ENCODE measurements at regions not wholly inside any gene's neighbourhood (a gene's known extent, or its start where the extent isn't known, plus 50 kb on each side); places are given as distances from the start of the nearest gene placed in this dataset.
"Not testable (repeated sequence)": the region's sequence is repeated elsewhere in the genome, so short reads cannot be mapped to it uniquely, and the experiment has no call there.

DNA sequence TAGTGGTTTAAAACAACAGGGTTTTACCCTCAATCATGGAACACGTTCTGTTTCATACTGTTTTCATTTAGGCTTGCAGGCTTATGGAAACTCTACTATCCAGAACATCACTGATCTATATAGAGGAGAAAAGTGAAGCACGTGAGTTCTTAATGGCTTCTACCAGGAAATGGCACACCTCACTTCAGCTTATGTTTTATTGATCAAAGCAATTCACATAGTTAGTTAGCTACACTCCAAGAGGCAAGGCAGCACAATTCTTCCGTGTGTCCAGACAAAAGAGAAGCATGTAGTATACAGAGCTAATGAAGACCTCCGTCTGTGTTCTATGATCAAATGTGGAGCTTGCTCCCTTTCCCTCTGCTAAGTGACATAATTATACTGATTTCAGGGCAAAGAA lies 353.3 kb upstream of the CD180 start:
- DNase-seq (ENCODE audit: insufficient read length): no peak
- FAIRE-seq: no peak

DNA sequence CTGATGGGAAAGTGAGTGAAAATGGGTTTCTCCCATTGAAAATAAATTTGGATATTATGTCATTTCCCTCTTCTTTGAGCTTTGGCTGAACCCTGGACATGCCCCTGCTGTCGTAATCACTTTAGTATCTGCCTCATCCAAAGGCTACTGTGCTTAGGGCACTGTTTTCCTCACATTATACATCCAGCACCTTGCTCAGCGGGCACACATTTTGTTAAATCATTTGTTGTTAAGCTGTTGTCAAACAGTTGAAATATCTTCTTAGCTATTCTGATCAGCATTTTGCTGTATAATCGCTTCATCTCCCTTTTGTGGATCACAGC lies 352.7 kb upstream of the CD180 start:
- TF ChIP-seq POLR2A (IDR thresholded peaks at IDR 0.05; ENCODE audit: low read depth, low read length) (no peak), TAF1 (IDR thresholded peaks at IDR 0.05; ENCODE audit: borderline replicate concordance, low read depth, low read length) (no peak), POLR2AphosphoS5 (IDR thresholded peaks at IDR 0.05; ENCODE audit: low read depth, low read length) (no peak)
- FAIRE-seq (no peak), DNase-seq (ENCODE audit: insufficient read length) (no peak)

More for the DNA sequence above, 353.3 kb upstream of the CD180 start:
- no peak for TF ChIP-seq POLR2AphosphoS5 (IDR thresholded peaks at IDR 0.05; ENCODE audit: low read depth, low read length)
- no peak for TF ChIP-seq POLR2A (IDR thresholded peaks at IDR 0.05; ENCODE audit: low read depth, low read length)
- TF ChIP-seq TAF1 (IDR thresholded peaks at IDR 0.05; ENCODE audit: borderline replicate concordance, low read depth, low read length): no peak

GRCh38 chr5:67548520-67549295 lies 352.1 kb upstream of the CD180 start:
- FAIRE-seq (no peak), DNase-seq (ENCODE audit: insufficient read length) (no peak)
- TF ChIP-seq TAF1 (IDR thresholded peaks at IDR 0.05; ENCODE audit: borderline replicate concordance, low read depth, low read length): no peak
- no peak for TF ChIP-seq POLR2AphosphoS5 (IDR thresholded peaks at IDR 0.05; ENCODE audit: low read depth, low read length)

DNA sequence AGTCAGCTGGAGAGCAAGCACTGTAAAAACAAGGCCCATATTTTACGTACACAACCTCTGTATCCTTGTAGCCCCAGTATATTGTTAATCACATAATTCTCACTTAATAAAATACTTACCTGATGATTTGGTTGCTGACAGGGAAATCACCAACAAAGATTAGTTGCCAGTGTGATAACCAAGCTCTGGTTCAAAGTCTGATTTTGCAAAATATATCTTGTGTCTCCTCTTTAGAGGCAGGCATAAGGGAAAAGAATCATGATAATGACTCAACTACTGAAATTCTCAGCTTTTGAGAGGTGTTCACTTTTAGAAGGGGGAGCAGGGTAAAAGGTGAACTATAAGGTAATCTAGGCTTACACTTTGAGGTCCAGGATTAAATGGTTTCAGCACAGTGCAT lies 351.1 kb upstream of the CD180 start:
- DNase-seq (ENCODE audit: insufficient read length) (no peak), FAIRE-seq (no peak)
- TF ChIP-seq POLR2AphosphoS5 (IDR thresholded peaks at IDR 0.05; ENCODE audit: low read depth, low read length): no peak
- TF ChIP-seq TAF1 (IDR thresholded peaks at IDR 0.05; ENCODE audit: borderline replicate concordance, low read depth, low read length): no peak
- TF ChIP-seq POLR2A (IDR thresholded peaks at IDR 0.05; ENCODE audit: low read depth, low read length): no peak

- DNase-seq (ENCODE audit: insufficient read length); FAIRE-seq: not testable (repeated sequence)
These were observed 348.3 kb upstream of the CD180 start for GRCh38 chr5:67544942-67545341.

DNA sequence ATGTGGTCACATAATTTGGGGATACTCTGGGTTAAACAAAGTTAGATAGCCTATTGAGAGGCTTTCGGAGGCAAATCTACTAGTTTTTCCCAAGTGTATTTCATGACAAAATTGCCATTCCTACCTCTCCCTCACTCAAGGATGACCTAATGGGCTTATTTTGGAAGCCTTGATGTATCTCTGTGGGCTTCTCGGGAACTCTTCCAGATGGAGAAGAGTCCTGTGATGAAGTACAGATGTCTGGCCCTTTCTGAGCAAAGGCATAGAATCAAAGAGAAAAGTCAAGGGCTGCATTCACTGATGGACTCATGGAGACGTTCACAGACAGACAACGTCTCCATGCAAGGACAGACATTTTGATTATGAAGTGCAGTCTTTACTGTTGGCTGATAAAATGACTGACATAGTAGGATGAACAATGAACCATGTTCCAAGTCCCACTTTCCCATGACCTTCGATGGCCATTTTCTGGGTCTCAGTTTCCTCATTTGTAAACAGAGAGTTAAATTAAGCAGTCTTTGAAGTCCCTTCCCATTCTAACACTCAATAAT lies 347.2 kb upstream of the CD180 start:
- TF ChIP-seq POLR2AphosphoS5 (IDR thresholded peaks at IDR 0.05; ENCODE audit: low read depth, low read length) (no peak), TAF1 (IDR thresholded peaks at IDR 0.05; ENCODE audit: borderline replicate concordance, low read depth, low read length) (no peak), POLR2A (IDR thresholded peaks at IDR 0.05; ENCODE audit: low read depth, low read length) (no peak)
- DNase-seq (ENCODE audit: insufficient read length) (no peak), FAIRE-seq (no peak)

DNA sequence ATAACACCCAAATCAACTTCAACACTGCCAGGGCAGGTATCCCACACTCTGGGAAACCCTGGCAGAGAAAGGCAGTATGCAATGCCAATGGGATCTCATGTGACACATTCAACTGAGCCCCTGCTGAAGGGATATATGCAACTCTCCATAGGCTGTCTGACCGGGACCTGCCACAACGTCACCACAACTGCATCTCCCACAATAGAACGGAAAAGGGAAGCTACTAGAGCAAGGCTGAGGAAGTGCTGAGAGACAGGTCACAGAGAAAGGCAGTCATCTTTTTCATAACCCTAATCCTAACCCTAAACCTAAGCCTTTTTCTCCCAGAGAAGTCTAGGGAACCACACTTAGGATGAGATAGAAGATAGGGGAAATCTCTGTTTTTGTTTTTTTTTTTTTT lies 345.9 kb upstream of the CD180 start:
- no peak for DNase-seq (ENCODE audit: insufficient read length)
- no peak for TF ChIP-seq TAF1 (IDR thresholded peaks at IDR 0.05; ENCODE audit: borderline replicate concordance, low read depth, low read length)
- FAIRE-seq: no peak

GRCh38 chr5:67541875-67542274 lies 345.3 kb upstream of the CD180 start:
- DNase-seq (ENCODE audit: insufficient read length) (no peak), FAIRE-seq (no peak)
- TF ChIP-seq POLR2AphosphoS5 (IDR thresholded peaks at IDR 0.05; ENCODE audit: low read depth, low read length) (no peak), TAF1 (IDR thresholded peaks at IDR 0.05; ENCODE audit: borderline replicate concordance, low read depth, low read length) (no peak), POLR2A (IDR thresholded peaks at IDR 0.05; ENCODE audit: low read depth, low read length) (no peak)

GRCh38 chr5:67538855-67539506 lies 342.4 kb upstream of the CD180 start:
- TF ChIP-seq POLR2AphosphoS5 (IDR thresholded peaks at IDR 0.05; ENCODE audit: low read depth, low read length) (no peak), TAF1 (IDR thresholded peaks at IDR 0.05; ENCODE audit: borderline replicate concordance, low read depth, low read length) (no peak), POLR2A (IDR thresholded peaks at IDR 0.05; ENCODE audit: low read depth, low read length) (no peak)
- FAIRE-seq (no peak), DNase-seq (ENCODE audit: insufficient read length) (no peak)

GRCh38 chr5:67537439-67538148 lies 341.0 kb upstream of the CD180 start:
- FAIRE-seq (no peak), DNase-seq (ENCODE audit: insufficient read length) (no peak)
- TF ChIP-seq POLR2A (IDR thresholded peaks at IDR 0.05; ENCODE audit: low read depth, low read length) (no peak), TAF1 (IDR thresholded peaks at IDR 0.05; ENCODE audit: borderline replicate concordance, low read depth, low read length) (no peak), POLR2AphosphoS5 (IDR thresholded peaks at IDR 0.05; ENCODE audit: low read depth, low read length) (no peak)

GRCh38 chr5:67536866-67537265 lies 340.3 kb upstream of the CD180 start:
- FAIRE-seq: no peak
- DNase-seq (ENCODE audit: insufficient read length): no peak
- no peak for TF ChIP-seq TAF1 (IDR thresholded peaks at IDR 0.05; ENCODE audit: borderline replicate concordance, low read depth, low read length)
- no peak for TF ChIP-seq POLR2AphosphoS5 (IDR thresholded peaks at IDR 0.05; ENCODE audit: low read depth, low read length)
- TF ChIP-seq POLR2A (IDR thresholded peaks at IDR 0.05; ENCODE audit: low read depth, low read length): no peak
